Colonic mucosa (tissue), 4 donors: ENCODE measurements at regions not wholly inside any gene's neighbourhood (a gene's known extent, or its start where the extent isn't known, plus 50 kb on each side); places are given as distances from the start of the nearest gene placed in this dataset.

Source experiments
- DNase-seq: peaks from one replicate; pipeline ENCODE4 v3.0.0-alpha.2; 2020
- H3K27ac ChIP-seq: fragments of 200-600 bp; one replicate; pipeline ENCODE4 v1.8.0; 2021
- H3K27me3 ChIP-seq: fragments of 200-600 bp; one replicate; pipeline ENCODE4 v1.8.0; 2021
- H3K36me3 ChIP-seq: fragments of 200-600 bp; one replicate; pipeline ENCODE4 v1.8.0; 2021
- H3K4me1 ChIP-seq: fragments of 200-600 bp; one replicate; pipeline ENCODE4 v1.8.0; 2021; ENCODE audit warnings: mild to moderate bottlenecking
- H3K4me3 ChIP-seq: fragments of 200-600 bp; one replicate; pipeline ENCODE4 v1.8.0; 2021
- H3K9ac ChIP-seq, 2 donors: one replicate each; pipeline ENCODE4 v1.7.0; 2013; ENCODE audit warnings: control low read depth in 2 of 2, low read depth in 2 of 2, low read length in 2 of 2
- H3K9me3 ChIP-seq: fragments of 200-600 bp; one replicate; pipeline ENCODE4 v1.8.0; 2021
- intact Hi-C: fragments of 100-400 bp; cut with DNase I; formaldehyde crosslinking; loops from one replicate; pipeline ENCODE4 v1.14.1; 2022
- TF ChIP-seq, protein P1 (sequence below): fragments of 200-600 bp; IDR thresholded peaks from one replicate; pipeline ENCODE4 v1.8.0; 2022; ENCODE audit warnings: antibody characterized with exemption, mild to moderate bottlenecking
- donor health status: healthy.
- donor health status: DM: no; HTN: no; CAD: no.
- donor health status: DM: no; HTN: no; CAD: no.

DNA sequence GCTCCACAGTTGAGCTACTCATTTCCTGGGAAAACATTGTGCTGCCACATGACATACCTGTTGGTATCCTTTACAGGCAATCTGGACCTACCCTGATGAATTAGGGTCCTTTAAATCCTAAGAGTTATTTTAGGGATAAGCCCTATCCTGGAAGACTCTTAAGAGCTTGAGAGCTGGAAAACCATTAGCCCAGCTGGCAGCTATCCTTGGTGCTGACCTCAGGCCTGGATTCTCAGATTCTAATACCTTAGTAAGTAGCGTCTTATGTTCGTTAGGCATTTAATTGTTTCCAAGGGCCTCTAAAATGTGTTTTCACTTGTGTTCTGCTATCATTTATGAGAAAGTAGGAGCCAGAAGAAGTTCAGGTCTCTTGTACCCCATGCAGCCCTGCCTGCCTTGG lies 93.0 kb upstream of the SORCS3 start:
- Histone ChIP-seq H3K36me3 (no peaks in the 10 kb centered on the region), H3K27ac (no peak overlapping the region), H3K9ac (no peak overlapping the region), H3K4me1 (no peaks in the 10 kb centered on the region), H3K4me3 (no peak overlapping the region), H3K27me3 (no peaks in the 10 kb centered on the region), H3K9me3 (no peaks in the 10 kb centered on the region)
- DNase-seq: no peak
- TF ChIP-seq, protein P1, sequence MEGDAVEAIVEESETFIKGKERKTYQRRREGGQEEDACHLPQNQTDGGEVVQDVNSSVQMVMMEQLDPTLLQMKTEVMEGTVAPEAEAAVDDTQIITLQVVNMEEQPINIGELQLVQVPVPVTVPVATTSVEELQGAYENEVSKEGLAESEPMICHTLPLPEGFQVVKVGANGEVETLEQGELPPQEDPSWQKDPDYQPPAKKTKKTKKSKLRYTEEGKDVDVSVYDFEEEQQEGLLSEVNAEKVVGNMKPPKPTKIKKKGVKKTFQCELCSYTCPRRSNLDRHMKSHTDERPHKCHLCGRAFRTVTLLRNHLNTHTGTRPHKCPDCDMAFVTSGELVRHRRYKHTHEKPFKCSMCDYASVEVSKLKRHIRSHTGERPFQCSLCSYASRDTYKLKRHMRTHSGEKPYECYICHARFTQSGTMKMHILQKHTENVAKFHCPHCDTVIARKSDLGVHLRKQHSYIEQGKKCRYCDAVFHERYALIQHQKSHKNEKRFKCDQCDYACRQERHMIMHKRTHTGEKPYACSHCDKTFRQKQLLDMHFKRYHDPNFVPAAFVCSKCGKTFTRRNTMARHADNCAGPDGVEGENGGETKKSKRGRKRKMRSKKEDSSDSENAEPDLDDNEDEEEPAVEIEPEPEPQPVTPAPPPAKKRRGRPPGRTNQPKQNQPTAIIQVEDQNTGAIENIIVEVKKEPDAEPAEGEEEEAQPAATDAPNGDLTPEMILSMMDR: no peak
- intact Hi-C loops: no loop called here

DNA sequence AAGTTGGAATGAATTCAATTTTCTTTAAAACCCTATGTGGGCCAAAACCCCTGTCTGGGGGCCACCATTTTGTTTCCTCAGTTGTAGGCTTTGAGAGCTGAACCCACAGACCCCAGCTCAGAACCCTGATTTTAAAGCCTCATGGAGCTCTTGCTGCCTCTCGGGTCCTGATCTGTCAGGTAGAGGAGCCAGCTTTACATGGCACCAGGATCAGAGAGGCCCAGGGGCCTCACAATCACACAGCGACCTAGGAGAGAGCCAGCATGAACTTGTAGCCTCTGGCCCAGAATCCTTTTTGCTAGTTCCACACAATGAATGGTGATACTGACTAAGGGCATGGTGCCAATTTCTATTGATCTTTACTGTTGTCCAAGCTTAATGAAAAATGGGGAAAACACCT lies 84.3 kb upstream of the SORCS3 start:
- Histone ChIP-seq H3K4me1 (no peaks in the 10 kb centered on the region), H3K4me3 (no peak overlapping the region), H3K36me3 (no peaks in the 10 kb centered on the region), H3K27ac (no peak overlapping the region), H3K27me3 (no peaks in the 10 kb centered on the region), H3K9me3 (no peaks in the 10 kb centered on the region), H3K9ac (no peak overlapping the region)
- TF ChIP-seq, protein P1: no peak
- intact Hi-C loops: no loop called here
- DNase-seq: no peak

DNA sequence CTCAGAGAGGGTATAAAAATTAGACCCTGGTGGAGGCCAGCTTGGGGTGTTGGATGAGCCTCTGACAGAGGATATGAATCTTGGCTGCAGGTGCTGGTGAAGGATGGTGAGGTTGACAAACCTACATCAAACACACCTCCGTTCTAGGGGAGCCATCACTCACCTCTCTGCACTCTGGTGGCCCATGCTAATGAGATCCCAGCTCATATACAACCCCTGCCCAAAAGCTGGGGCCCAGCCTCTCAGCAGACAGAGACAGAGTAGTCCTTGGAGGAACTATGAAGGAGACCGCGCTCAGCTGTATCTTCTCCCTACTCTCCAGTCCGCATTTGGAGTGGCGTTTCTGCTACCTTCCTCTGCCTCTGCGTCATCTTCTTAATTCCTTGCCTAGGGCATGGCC lies 83.1 kb upstream of the SORCS3 start:
- TF ChIP-seq, protein P1: no peak
- Histone ChIP-seq H3K4me3 (no peak overlapping the region), H3K36me3 (no peaks in the 10 kb centered on the region), H3K27ac (no peak overlapping the region), H3K4me1 (no peaks in the 10 kb centered on the region), H3K9ac (no peak overlapping the region), H3K9me3 (no peaks in the 10 kb centered on the region), H3K27me3 (no peaks in the 10 kb centered on the region)
- intact Hi-C loops: no loop called here
- DNase-seq: no peak

DNA sequence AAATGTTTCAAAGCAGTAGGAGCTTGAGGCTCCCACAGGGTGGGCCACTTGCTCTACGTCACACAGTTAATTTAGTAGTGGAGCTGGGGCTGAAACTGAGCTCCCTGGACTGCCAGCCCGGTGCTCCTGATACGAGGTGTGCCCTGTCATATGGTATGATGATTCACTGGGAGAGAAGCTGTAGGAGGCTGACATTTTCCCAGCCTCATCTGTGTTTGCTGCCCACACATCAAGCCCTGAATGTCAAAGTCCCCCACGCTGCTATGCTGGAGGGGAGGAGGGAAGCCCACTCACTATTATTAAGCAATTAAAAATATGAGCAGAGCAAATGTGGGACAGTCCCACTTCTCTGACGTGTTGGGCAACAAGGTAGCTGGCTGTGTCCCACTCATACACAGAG lies 81.2 kb upstream of the SORCS3 start:
- H3K36me3 ChIP-seq: no peaks in the 10 kb centered on the region
- TF ChIP-seq, protein P1: no peak
- no peaks in the 10 kb centered on the region for H3K27me3 ChIP-seq
- no peak overlapping the region for H3K9ac ChIP-seq
- no peaks in the 10 kb centered on the region for H3K9me3 ChIP-seq
- H3K4me1 ChIP-seq: no peaks in the 10 kb centered on the region
- no peak overlapping the region for H3K4me3 ChIP-seq
- no peak overlapping the region for H3K27ac ChIP-seq
- intact Hi-C loops: no loop called here
- no peak for DNase-seq

DNA sequence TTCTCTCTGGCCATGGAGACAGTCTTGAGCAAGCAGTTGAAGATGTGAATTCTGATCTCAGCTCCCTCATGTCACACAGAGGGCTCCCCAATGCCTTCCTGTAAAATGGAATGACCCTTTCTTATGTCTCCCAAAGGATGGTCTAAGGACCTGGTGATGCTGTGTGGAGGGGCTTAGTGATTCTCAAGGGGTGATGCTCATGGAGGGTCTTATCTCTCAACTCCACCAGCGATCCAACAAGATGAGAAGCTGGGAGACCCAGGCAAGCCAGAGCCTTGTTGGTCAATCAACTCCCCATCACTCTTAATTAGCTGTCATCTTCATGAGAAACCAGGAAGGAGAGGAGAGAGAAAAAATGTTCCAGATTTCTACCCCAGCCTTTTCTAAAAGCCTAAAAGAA lies 78.0 kb upstream of the SORCS3 start:
- H3K9ac ChIP-seq: no peak overlapping the region
- intact Hi-C loops: no loop called here
- H3K9me3 ChIP-seq: no peaks in the 10 kb centered on the region
- H3K4me3 ChIP-seq: no peak overlapping the region
- H3K27me3 ChIP-seq: no peaks in the 10 kb centered on the region
- H3K4me1 ChIP-seq: no peaks in the 10 kb centered on the region
- no peak overlapping the region for H3K27ac ChIP-seq
- TF ChIP-seq, protein P1: no peak
- no peaks in the 10 kb centered on the region for H3K36me3 ChIP-seq
- DNase-seq: no peak

DNA sequence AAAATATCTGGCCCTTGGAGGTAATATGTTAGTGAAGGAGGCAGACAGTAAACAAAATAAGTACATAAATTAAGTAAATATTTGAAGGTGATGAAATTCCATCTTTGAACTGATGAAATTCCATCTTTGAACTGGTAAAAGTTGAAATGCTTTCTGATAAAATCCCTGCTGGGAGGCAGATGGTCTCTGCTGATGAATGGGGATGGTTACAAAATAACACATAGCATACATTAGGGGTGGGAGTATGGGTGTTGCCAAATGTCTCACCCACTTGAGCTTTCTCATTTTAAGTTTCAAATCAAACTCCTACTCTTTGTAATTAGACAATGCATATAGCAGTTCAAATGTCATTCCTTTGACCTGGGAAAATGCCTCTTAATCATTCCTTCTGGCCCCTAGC lies 77.5 kb upstream of the SORCS3 start:
- no peak overlapping the region for H3K27ac ChIP-seq
- no peaks in the 10 kb centered on the region for H3K9me3 ChIP-seq
- intact Hi-C loops: no loop called here
- H3K4me1 ChIP-seq: no peaks in the 10 kb centered on the region
- TF ChIP-seq, protein P1: no peak
- no peak overlapping the region for H3K9ac ChIP-seq
- no peaks in the 10 kb centered on the region for H3K36me3 ChIP-seq
- no peak overlapping the region for H3K4me3 ChIP-seq
- no peak for DNase-seq
- H3K27me3 ChIP-seq: no peaks in the 10 kb centered on the region
